Peyer's patch (tissue), 4 donors: ENCODE measurements at regions not wholly inside any gene's neighbourhood (a gene's known extent, or its start where the extent isn't known, plus 50 kb on each side); places are given as distances from the start of the nearest gene placed in this dataset.

ENCODE experiments used
- CTCF ChIP-seq, 6 experiments: fragments of 450-650 bp in 4 of 6; fragments of 200-600 bp in 2 of 6; sonication (generic) in 1 of 6; IDR thresholded peaks; one replicate each; pipeline ENCODE4 v1.5.1; 2017 to 2019; ENCODE audit warnings: antibody characterized with exemption in 6 of 6, mild to moderate bottlenecking in 3 of 6, moderate library complexity in 1 of 6
- POLR2A ChIP-seq, 2 donors: fragments of 450-650 bp; IDR thresholded peaks; one replicate each; pipeline ENCODE4 v1.5.1; 2017; ENCODE audit warnings: antibody characterized with exemption in 2 of 2, mild to moderate bottlenecking in 2 of 2, moderate library complexity in 2 of 2

GRCh38 chr10:120174491-120174890 is 282.0 kb downstream of the SEC23IP start:
- TF ChIP-seq CTCF (IDR thresholded peaks at IDR 0.05), result no peak
- TF ChIP-seq POLR2A (IDR thresholded peaks at IDR 0.05), result no peak
